ENCODE measurements at regions not wholly inside any gene's neighbourhood (a gene's known extent, or its start where the extent isn't known, plus 50 kb on each side); places are given as distances from the start of the nearest gene placed in this dataset.

DNA sequence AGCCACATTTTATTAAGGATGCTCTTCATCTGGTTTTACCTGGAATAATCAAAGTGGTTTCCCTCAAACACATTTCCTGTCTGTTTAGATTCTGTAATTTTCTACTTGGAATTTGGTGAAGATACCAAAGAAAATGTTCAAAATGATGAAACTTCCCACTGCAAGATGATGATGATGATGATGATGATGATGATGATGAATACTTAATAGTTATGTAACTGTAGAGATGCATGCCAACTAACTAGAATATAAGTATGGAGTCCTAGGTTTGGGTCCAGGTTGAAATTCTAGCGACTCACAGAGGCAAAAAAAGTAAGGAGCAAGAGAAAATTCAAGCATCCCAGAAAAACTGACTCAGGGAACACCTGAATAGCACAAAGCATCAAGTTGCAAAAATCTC is 104.0 kb upstream of the KIAA1217 start:
- Histone ChIP-seq H3K9me3 (ENCODE audit: insufficient read depth, low read depth, low read length) (no peaks in the 10 kb centered on the region), H3K27me3 (ENCODE audit: insufficient read depth, low read length) (no peaks in the 10 kb centered on the region), H3K4me3 (ENCODE audit: insufficient read depth, low read depth, low read length) (no peak overlapping the region), H3K4me1 (ENCODE audit: insufficient read depth, low read length) (no peaks in the 10 kb centered on the region), H3K27ac (ENCODE audit: low read depth, low read length) (no peak overlapping the region), H3K79me2 (ENCODE audit: insufficient read depth, low read length) (no peaks in the 10 kb centered on the region), H3K4me2 (ENCODE audit: low read length) (no peak overlapping the region), H3K36me3 (ENCODE audit: insufficient read depth, low read length) (no peaks in the 10 kb centered on the region), H2AFZ (ENCODE audit: low read depth, low read length) (no peak overlapping the region), H4K20me1 (ENCODE audit: insufficient read depth, low read length) (no peaks in the 10 kb centered on the region), H3K9ac (ENCODE audit: low read length) (no peak overlapping the region)
- peaks cover 3% of the 10 kb centered on the region for H3K9me3 Mint-ChIP-seq (ENCODE audit: unreplicated experiment)
- H3K27ac Mint-ChIP-seq (ENCODE audit: unreplicated experiment), result no peak overlapping the region
- H3K4me3 Mint-ChIP-seq (ENCODE audit: unreplicated experiment), result no peak overlapping the region
- DNase-seq (ENCODE audit: low read depth) (no peak), FAIRE-seq (no peak)
- H3K27me3 Mint-ChIP-seq (ENCODE audit: low read depth, unreplicated experiment), result no peaks in the 10 kb centered on the region
- TF ChIP-seq, protein P1, sequence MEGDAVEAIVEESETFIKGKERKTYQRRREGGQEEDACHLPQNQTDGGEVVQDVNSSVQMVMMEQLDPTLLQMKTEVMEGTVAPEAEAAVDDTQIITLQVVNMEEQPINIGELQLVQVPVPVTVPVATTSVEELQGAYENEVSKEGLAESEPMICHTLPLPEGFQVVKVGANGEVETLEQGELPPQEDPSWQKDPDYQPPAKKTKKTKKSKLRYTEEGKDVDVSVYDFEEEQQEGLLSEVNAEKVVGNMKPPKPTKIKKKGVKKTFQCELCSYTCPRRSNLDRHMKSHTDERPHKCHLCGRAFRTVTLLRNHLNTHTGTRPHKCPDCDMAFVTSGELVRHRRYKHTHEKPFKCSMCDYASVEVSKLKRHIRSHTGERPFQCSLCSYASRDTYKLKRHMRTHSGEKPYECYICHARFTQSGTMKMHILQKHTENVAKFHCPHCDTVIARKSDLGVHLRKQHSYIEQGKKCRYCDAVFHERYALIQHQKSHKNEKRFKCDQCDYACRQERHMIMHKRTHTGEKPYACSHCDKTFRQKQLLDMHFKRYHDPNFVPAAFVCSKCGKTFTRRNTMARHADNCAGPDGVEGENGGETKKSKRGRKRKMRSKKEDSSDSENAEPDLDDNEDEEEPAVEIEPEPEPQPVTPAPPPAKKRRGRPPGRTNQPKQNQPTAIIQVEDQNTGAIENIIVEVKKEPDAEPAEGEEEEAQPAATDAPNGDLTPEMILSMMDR (IDR thresholded peaks at IDR 0.05; ENCODE audit: insufficient read depth, low read depth, low read length), result no peak
- no peak for TF ChIP-seq EZH2 (IDR thresholded peaks at IDR 0.05; ENCODE audit: insufficient read depth, low read length)
- H3K4me1 Mint-ChIP-seq (ENCODE audit: low read depth, unreplicated experiment), result no peaks in the 10 kb centered on the region
- no peaks in the 10 kb centered on the region for H3K36me3 Mint-ChIP-seq (ENCODE audit: low read depth, unreplicated experiment)

DNA sequence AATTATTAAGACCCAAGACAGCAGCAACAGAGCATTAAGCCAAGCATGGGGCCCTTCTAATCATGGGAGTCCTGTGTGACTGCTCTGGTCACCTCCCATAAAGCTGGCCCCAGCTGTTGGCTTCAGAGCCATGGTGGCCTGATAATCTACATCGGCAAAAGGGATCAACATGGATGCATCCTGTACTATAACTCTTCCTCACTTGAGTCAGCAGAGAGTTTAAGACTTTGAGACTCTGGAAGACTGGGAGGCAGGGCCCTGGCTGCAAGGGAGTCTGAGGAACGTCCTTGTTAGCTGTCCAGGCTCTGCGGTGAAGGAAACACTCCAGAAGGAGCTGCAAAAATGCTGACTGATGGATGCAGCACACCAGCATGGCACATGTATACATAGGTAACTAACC is 95.0 kb upstream of the KIAA1217 start:
- DNase-seq (ENCODE audit: low read depth), result no peak
- no peak overlapping the region for H3K27ac ChIP-seq (ENCODE audit: low read depth, low read length)
- Mint-ChIP-seq H3K27me3 (ENCODE audit: low read depth, unreplicated experiment) (no peaks in the 10 kb centered on the region), H3K27ac (ENCODE audit: unreplicated experiment) (no peak overlapping the region), H3K4me3 (ENCODE audit: unreplicated experiment) (no peak overlapping the region), H3K36me3 (ENCODE audit: low read depth, unreplicated experiment) (no peaks in the 10 kb centered on the region), H3K4me1 (ENCODE audit: low read depth, unreplicated experiment) (peaks cover 6% of the 10 kb centered on the region), H3K9me3 (ENCODE audit: unreplicated experiment) (no peaks in the 10 kb centered on the region)
- no peak for FAIRE-seq
- no peak overlapping the region for H3K4me3 ChIP-seq (ENCODE audit: insufficient read depth, low read depth, low read length)
- H3K9me3 ChIP-seq (ENCODE audit: insufficient read depth, low read depth, low read length), result no peaks in the 10 kb centered on the region
- no peaks in the 10 kb centered on the region for H3K36me3 ChIP-seq (ENCODE audit: insufficient read depth, low read length)
- no peaks in the 10 kb centered on the region for H3K4me1 ChIP-seq (ENCODE audit: insufficient read depth, low read length)
- H3K79me2 ChIP-seq (ENCODE audit: insufficient read depth, low read length), result no peaks in the 10 kb centered on the region
- no peak for TF ChIP-seq EZH2 (IDR thresholded peaks at IDR 0.05; ENCODE audit: insufficient read depth, low read length)
- TF ChIP-seq, protein P1 (IDR thresholded peaks at IDR 0.05; ENCODE audit: insufficient read depth, low read depth, low read length), result no peak
- no peaks in the 10 kb centered on the region for H3K27me3 ChIP-seq (ENCODE audit: insufficient read depth, low read length)
- no peak overlapping the region for H3K9ac ChIP-seq (ENCODE audit: low read length)
- no peak overlapping the region for H2AFZ ChIP-seq (ENCODE audit: low read depth, low read length)
- H3K4me2 ChIP-seq (ENCODE audit: low read length), result no peak overlapping the region
- H4K20me1 ChIP-seq (ENCODE audit: insufficient read depth, low read length), result no peaks in the 10 kb centered on the region

DNA sequence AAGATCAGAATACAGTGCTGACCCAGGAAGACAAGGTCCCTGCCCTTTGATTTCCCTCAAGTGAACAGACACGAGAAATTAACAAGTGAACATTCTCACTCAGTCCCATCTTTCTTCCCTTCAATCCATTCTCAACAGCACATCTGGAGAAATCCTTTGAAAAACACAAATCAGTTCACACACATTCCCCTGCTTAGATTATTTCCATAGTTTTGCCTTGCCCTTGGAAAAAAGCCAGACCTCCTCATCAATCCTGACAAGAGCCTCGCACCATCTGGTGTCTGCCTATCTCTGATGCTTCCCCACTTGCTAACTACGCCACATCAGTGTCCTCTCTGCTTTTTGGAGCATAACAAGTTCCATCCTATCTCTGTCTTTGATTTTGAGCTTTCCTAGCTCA is 94.4 kb upstream of the KIAA1217 start:
- TF ChIP-seq EZH2 (IDR thresholded peaks at IDR 0.05; ENCODE audit: insufficient read depth, low read length), result no peak
- TF ChIP-seq, protein P1 (IDR thresholded peaks at IDR 0.05; ENCODE audit: insufficient read depth, low read depth, low read length), result no peak
- Mint-ChIP-seq H3K4me3 (ENCODE audit: unreplicated experiment) (no peak overlapping the region), H3K4me1 (ENCODE audit: low read depth, unreplicated experiment) (peaks cover 6% of the 10 kb centered on the region), H3K27ac (ENCODE audit: unreplicated experiment) (no peak overlapping the region), H3K36me3 (ENCODE audit: low read depth, unreplicated experiment) (no peaks in the 10 kb centered on the region), H3K27me3 (ENCODE audit: low read depth, unreplicated experiment) (no peaks in the 10 kb centered on the region), H3K9me3 (ENCODE audit: unreplicated experiment) (no peaks in the 10 kb centered on the region)
- no peaks in the 10 kb centered on the region for H3K36me3 ChIP-seq (ENCODE audit: insufficient read depth, low read length)
- no peaks in the 10 kb centered on the region for H4K20me1 ChIP-seq (ENCODE audit: insufficient read depth, low read length)
- no peak overlapping the region for H3K4me3 ChIP-seq (ENCODE audit: insufficient read depth, low read depth, low read length)
- H3K9me3 ChIP-seq (ENCODE audit: insufficient read depth, low read depth, low read length), result no peaks in the 10 kb centered on the region
- peak; percentile 11 for DNase-seq (ENCODE audit: low read depth)
- no peak overlapping the region for H3K9ac ChIP-seq (ENCODE audit: low read length)
- no peaks in the 10 kb centered on the region for H3K27me3 ChIP-seq (ENCODE audit: insufficient read depth, low read length)
- H2AFZ ChIP-seq (ENCODE audit: low read depth, low read length), result no peak overlapping the region
- no peaks in the 10 kb centered on the region for H3K79me2 ChIP-seq (ENCODE audit: insufficient read depth, low read length)
- H3K4me1 ChIP-seq (ENCODE audit: insufficient read depth, low read length), result no peaks in the 10 kb centered on the region
- H3K4me2 ChIP-seq (ENCODE audit: low read length), result no peak overlapping the region
- no peak for FAIRE-seq
- no peak overlapping the region for H3K27ac ChIP-seq (ENCODE audit: low read depth, low read length)

Data from astrocyte (in vitro differentiated cells and primary cell).